Esophagus squamous epithelium (tissue), 5 donors: ENCODE measurements at regions not wholly inside any gene's neighbourhood (a gene's known extent, or its start where the extent isn't known, plus 50 kb on each side); places are given as distances from the start of the nearest gene placed in this dataset.
A peak's percentile ranks its signal among the peaks of the same experiment; 100 is the strongest.

Experiments used
- DNase-seq: peaks from one replicate; lab custom pipeline; 2025; lab: John Stamatoyannopoulos, UW
- H3K27ac ChIP-seq, 4 donors: fragments of 200-600 bp; sonication (generic); one replicate each; pipeline ENCODE4 v1.5.1; 2016 to 2019; ENCODE audit warnings: mild to moderate bottlenecking in 1 of 4
- H3K27me3 ChIP-seq, 4 donors: fragments of 200-600 bp; sonication (generic); 1 replicate in 3 of 4; 2 replicates in 1 of 4; pipeline versions ENCODE4 v1.5.1 to v1.6.0; 2017 to 2021; ENCODE audit warnings: antibody characterized with exemption in 1 of 4
- H3K36me3 ChIP-seq, 3 donors: fragments of 200-600 bp; sonication (generic); one replicate each; pipeline ENCODE4 v1.5.1; 2016 to 2019
- H3K4me1 ChIP-seq, 3 donors: fragments of 200-600 bp; sonication (generic); one replicate each; pipeline ENCODE4 v1.5.1; 2017 to 2019
- H3K4me3 ChIP-seq, 4 donors: fragments of 200-600 bp; sonication (generic); 1 replicate in 3 of 4; 2 replicates in 1 of 4; pipeline ENCODE4 v1.5.1; 2016 to 2019; ENCODE audit warnings: mild to moderate bottlenecking in 2 of 4, moderate library complexity in 1 of 4
- H3K9me3 ChIP-seq, 3 donors: fragments of 200-600 bp; sonication (generic); one replicate each; pipeline ENCODE4 v1.5.1; 2016 to 2019
- CTCF ChIP-seq, 6 experiments: fragments of 450-650 bp in 4 of 6; fragments of 200-600 bp in 2 of 6; sonication (generic) in 2 of 6; IDR thresholded peaks; one replicate each; pipeline ENCODE4 v1.5.1; 2016 to 2019; ENCODE audit warnings: antibody characterized with exemption in 6 of 6, mild to moderate bottlenecking in 4 of 6, moderate library complexity in 4 of 6
- POLR2A ChIP-seq, 4 donors: fragments of 450-650 bp; IDR thresholded peaks; one replicate each; pipeline ENCODE4 v1.6.1; 2017; ENCODE audit warnings: antibody characterized with exemption in 4 of 4, mild to moderate bottlenecking in 4 of 4, moderate library complexity in 3 of 4
- WGBS, 2 donors: methylation state at CpG; one replicate each; pipeline ENCODE4 v1.1.5; 2018; 5-methylcytosine and 5-hydroxymethylcytosine counted together
- intact Hi-C: fragments of 100-400 bp; cut with DNase I; formaldehyde crosslinking; loops from one replicate; pipeline ENCODE4 v1.15.0; 2022
- donor health status: DM: yes; HTN: yes; CAD: no.

GRCh38 chr18:44321868-44322590, 358.7 kb upstream of the SETBP1 start:
- no peaks in the 10 kb centered on the region for H3K27me3 ChIP-seq
- intact Hi-C loops: no loop called here
- H3K4me3 ChIP-seq: no peak overlapping the region
- no peak for TF ChIP-seq POLR2A (IDR thresholded peaks at IDR 0.05)
- no peak for TF ChIP-seq CTCF (IDR thresholded peaks at IDR 0.05)
- DNase-seq: no peak
- no peak overlapping the region for H3K27ac ChIP-seq
- no peaks in the 10 kb centered on the region for H3K9me3 ChIP-seq
- H3K36me3 ChIP-seq: no peaks in the 10 kb centered on the region
- WGBS, 2 donors: 75 to 78% methylated on average over 2 to 4 of the region's 7 CpGs
- H3K4me1 ChIP-seq: no peaks in the 10 kb centered on the region

- Histone ChIP-seq H3K36me3 (no peaks in the 10 kb centered on the region), H3K27ac (no peak overlapping the region), H3K27me3 (no peaks in the 10 kb centered on the region), H3K4me3 (no peak overlapping the region), H3K4me1 (no peaks in the 10 kb centered on the region), H3K9me3 (no peaks in the 10 kb centered on the region)
- no peak for DNase-seq
- TF ChIP-seq CTCF (IDR thresholded peaks at IDR 0.05) (no peak), POLR2A (IDR thresholded peaks at IDR 0.05) (no peak)
- intact Hi-C loops: no loop called here
These were observed 357.6 kb upstream of the SETBP1 start for GRCh38 chr18:44323125-44323524.

- Histone ChIP-seq H3K36me3 (no peaks in the 10 kb centered on the region), H3K27ac (no peak overlapping the region), H3K4me1 (no peaks in the 10 kb centered on the region), H3K4me3 (no peak overlapping the region), H3K27me3 (no peaks in the 10 kb centered on the region), H3K9me3 (no peaks in the 10 kb centered on the region)
- TF ChIP-seq CTCF (IDR thresholded peaks at IDR 0.05): no peak
- TF ChIP-seq POLR2A (IDR thresholded peaks at IDR 0.05): no peak
- intact Hi-C loops: no loop called here
- no peak for DNase-seq
- 50 to 54% methylated on average over 2 of the region's 2 CpGs for WGBS, 2 donors
These were observed 356.3 kb upstream of the SETBP1 start for GRCh38 chr18:44324361-44324760.

GRCh38 chr18:44325903-44326635, 354.6 kb upstream of the SETBP1 start:
- Histone ChIP-seq H3K4me1 (no peaks in the 10 kb centered on the region), H3K36me3 (no peaks in the 10 kb centered on the region), H3K9me3 (no peaks in the 10 kb centered on the region), H3K4me3 (no peak overlapping the region), H3K27ac (no peak overlapping the region), H3K27me3 (no peaks in the 10 kb centered on the region)
- no peak for DNase-seq
- WGBS, 2 donors: 37 to 46% methylated on average over 4 of the region's 4 CpGs
- TF ChIP-seq POLR2A (IDR thresholded peaks at IDR 0.05) (no peak), CTCF (IDR thresholded peaks at IDR 0.05) (peak; percentile 16 to 61 (median 37))
- intact Hi-C loops: no loop called here
